Mucosa of descending colon (tissue), 3 donors: ENCODE measurements at regions not wholly inside any gene's neighbourhood (a gene's known extent, or its start where the extent isn't known, plus 50 kb on each side); places are given as distances from the start of the nearest gene placed in this dataset.

Source experiments
- ATAC-seq: fragments of 200-7000 bp; cut with Tn5 transposase; one replicate; pipeline ENCODE4 v1.9.1; 2020; ENCODE audit warnings: mild to moderate bottlenecking, moderate library complexity
- DNase-seq, 3 donors: peaks; one replicate each; pipeline ENCODE4 v3.0.0-alpha.2; 2020
- H3K36me3 ChIP-seq: fragments of 200-600 bp; one replicate; pipeline ENCODE4 v1.8.0; 2021; ENCODE audit warnings: low read depth, mild to moderate bottlenecking
- H3K4me1 ChIP-seq: fragments of 200-600 bp; one replicate; pipeline ENCODE4 v1.8.0; 2021; ENCODE audit warnings: low read depth, mild to moderate bottlenecking
- H3K4me3 ChIP-seq: fragments of 200-600 bp; one replicate; pipeline ENCODE4 v1.8.0; 2021; ENCODE audit warnings: mild to moderate bottlenecking
- H3K9me3 ChIP-seq: fragments of 200-600 bp; one replicate; pipeline ENCODE4 v1.8.0; 2021; ENCODE audit warnings: mild to moderate bottlenecking
- CTCF ChIP-seq: fragments of 200-600 bp; IDR thresholded peaks from one replicate; pipeline ENCODE4 v1.8.0; 2022; ENCODE audit warnings: antibody characterized with exemption, mild to moderate bottlenecking
- intact Hi-C, 2 donors: fragments of 100-400 bp; cut with DNase I in 1 of 2; cut with micrococcal nuclease in 1 of 2; formaldehyde crosslinking; loops; one replicate each; pipeline versions ENCODE4 v1.11.0 to v1.11.1; 2022; cut with DNase I, micrococcal nuclease
- donor health status: DM: no; HTN: no; CAD: no; lungs with moderate emphysema.
- donor health status: DM: no; HTN: no; CAD: no.
- donor health status: DM: no; HTN: yes; CAD: no.

DNA sequence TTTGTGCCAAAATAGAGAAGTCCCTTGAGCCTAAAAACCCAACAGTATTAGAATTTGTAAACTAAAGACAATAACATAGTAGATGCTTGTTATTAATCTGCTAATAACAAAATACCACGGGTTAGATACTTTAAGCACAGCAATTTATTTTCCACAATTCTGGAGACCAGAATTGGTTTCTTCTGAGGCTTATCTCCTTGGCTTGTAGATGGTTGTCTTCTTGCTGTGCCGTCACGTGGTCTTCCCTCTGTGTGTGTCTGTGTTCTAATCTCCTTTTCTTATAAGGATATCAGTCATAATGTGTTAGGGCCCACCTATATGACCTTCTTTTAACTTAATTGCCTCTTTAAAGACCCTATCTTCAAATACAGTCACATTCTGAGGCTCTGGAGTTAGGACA lies 260.1 kb downstream of the CYRIA start:
- Histone ChIP-seq H3K9me3 (no peaks in the 10 kb centered on the region), H3K36me3 (no peaks in the 10 kb centered on the region), H3K4me1 (no peaks in the 10 kb centered on the region), H3K4me3 (no peak overlapping the region)
- intact Hi-C loops, result no loop called here
- DNase-seq (no peak), ATAC-seq (no peak)
- TF ChIP-seq CTCF, result no peak

GRCh38 chr2:16404551-16405300 lies 260.9 kb downstream of the CYRIA start:
- Histone ChIP-seq H3K4me3 (no peak overlapping the region), H3K36me3 (no peaks in the 10 kb centered on the region), H3K9me3 (no peaks in the 10 kb centered on the region), H3K4me1 (no peaks in the 10 kb centered on the region)
- ATAC-seq (no peak), DNase-seq (no peak)
- TF ChIP-seq CTCF, result no peak
- intact Hi-C loops, result no loop called here

- ATAC-seq (no peak), DNase-seq (no peak)
- Histone ChIP-seq H3K9me3 (no peaks in the 10 kb centered on the region), H3K36me3 (no peaks in the 10 kb centered on the region), H3K4me1 (no peaks in the 10 kb centered on the region), H3K4me3 (no peak overlapping the region)
- TF ChIP-seq CTCF, result no peak
- intact Hi-C loops, result no loop called here
These were observed 261.5 kb downstream of the CYRIA start for GRCh38 chr2:16404146-16404545.

DNA sequence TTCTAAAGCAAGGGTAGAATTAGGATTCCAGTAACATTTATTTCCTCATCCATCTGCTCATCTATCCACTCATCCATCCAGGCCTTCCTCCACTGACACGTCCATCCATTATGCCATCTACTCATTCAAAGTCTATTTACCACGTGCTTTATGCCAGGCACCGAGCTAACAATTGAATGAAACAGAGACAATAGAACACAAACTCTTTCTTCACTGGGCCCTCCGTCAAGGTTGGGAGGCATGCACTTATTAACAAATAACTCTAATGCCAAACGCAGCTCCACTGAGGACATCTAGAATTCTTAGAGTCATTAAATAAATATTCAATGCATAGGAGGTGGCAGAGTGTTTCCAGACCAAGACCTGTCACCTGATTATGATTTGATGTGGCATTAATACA lies 262.7 kb downstream of the CYRIA start:
- intact Hi-C loops, result no loop called here
- Histone ChIP-seq H3K4me3 (no peak overlapping the region), H3K36me3 (no peaks in the 10 kb centered on the region), H3K4me1 (no peaks in the 10 kb centered on the region), H3K9me3 (no peaks in the 10 kb centered on the region)
- DNase-seq (no peak), ATAC-seq (no peak)
- TF ChIP-seq CTCF, result no peak

- no peaks in the 10 kb centered on the region for H3K9me3 ChIP-seq
- DNase-seq (no peak), ATAC-seq (no peak)
- H3K4me1 ChIP-seq, result no peaks in the 10 kb centered on the region
- H3K36me3 ChIP-seq, result no peaks in the 10 kb centered on the region
- TF ChIP-seq CTCF, result no peak
- H3K4me3 ChIP-seq, result no peak overlapping the region
- intact Hi-C loops, result no loop called here
These were observed 263.8 kb downstream of the CYRIA start for GRCh38 chr2:16401761-16402300.
